Iris pigment epithelial cell (primary cell): ENCODE measurements at regions not wholly inside any gene's neighbourhood (a gene's known extent, or its start where the extent isn't known, plus 50 kb on each side); places are given as distances from the start of the nearest gene placed in this dataset.

Experiments used
- DNase-seq: peaks from one replicate; pipeline ENCODE4 v3.0.0-alpha.2; 2011; ENCODE audit warnings: low read depth

DNA sequence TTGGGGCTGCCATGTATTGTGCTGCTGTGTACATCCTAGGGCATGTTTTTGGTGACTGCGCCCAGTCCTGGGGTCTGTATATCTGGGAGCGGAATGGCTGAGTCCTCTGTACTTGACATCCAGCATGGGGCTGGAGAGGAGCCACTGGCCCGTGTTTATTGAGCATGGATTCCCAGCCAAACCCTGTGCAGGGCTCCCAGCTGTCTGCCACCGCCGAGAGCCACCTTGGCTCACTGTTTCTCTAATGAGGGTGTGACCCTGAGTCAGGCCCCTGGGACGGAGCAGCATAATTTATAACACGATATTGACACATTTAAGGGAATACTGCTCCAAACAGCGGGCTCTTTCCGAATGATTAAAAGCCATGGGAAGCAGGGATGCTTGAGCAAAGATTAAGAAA lies 211.5 kb upstream of the PWP1 start:
- DNase-seq, result no peak

DNA sequence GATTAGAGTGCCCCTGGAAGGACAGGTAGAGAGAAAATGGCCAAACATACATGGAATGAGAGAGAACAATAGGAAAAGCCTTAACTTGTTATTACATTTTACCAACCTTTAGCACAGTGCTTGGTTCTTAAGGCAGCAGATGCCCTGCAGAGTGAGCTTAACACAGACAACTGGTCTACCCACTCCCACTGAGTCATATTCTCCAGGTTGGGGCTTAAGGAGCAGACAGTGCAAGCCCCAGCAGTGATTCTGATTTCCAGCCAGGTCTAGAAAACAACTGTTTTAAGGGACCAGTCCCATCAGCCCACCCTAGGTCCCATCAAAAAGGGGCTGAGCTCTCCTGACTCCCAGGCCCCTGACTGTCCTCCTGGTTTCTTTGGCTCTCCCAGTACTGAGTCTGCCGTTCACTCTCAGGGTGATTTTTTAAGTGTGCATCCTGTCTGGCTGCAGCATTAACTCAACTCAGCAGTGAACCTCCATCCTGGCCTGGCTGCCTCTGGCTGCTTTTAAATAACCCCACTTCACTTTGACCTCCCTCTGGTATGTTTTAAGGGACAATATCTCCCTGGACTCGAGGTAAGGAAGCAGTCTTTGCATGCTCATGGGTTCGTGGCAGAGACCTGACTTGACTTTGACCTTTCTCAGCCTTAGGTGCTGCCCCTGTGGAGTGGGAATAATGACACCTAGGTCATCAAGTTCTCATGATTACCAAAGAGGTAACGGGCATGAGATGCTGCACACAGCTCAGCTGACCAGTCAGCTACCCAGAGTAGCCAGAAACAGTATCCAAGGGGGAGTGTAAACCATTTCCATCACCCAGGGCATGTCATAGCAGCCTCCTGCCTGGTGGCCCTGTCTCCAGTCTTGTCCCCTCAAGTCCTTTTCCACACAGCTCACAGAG lies 210.7 kb upstream of the PWP1 start:
- DNase-seq, result peak; percentile 42

DNA sequence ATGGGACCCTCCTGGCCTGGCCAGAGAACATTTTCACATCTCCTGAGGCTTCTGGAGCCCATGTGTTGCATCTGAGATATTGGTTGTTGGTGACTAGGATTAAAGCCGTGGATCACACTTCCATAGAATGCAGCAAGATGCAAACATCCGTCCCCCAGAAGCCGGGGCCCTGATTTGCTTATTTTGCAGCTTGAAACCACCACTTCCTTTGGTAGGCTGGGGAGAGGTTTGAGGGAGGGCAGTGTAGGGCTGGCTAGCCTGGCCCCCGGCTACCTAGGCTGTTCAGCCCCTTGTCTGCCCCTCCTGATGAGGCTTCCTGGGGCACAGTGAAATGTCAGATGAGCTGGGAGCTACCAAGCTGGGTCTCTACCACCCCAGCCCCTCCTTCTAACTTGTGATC lies 209.7 kb upstream of the PWP1 start:
- no peak for DNase-seq

DNA sequence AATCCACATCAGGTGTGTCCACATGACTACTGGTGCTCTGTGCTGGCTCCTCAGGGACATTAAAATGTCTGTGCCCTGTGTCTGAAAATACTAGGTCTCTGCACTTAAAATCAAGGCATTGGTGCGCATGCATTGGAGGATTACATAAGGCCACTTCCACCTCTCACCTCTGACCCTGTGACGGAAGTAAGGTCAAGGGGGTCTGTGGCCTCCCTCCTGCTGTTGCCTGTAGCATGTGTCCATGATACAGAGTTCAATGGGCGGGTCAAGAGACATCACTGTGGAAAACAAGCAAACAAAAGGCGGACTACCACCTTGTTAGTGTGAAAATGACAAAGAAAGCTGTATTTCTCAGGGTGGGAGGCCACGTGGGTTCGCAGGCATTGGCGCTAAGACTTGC lies 208.6 kb upstream of the PWP1 start:
- DNase-seq, result no peak

DNA sequence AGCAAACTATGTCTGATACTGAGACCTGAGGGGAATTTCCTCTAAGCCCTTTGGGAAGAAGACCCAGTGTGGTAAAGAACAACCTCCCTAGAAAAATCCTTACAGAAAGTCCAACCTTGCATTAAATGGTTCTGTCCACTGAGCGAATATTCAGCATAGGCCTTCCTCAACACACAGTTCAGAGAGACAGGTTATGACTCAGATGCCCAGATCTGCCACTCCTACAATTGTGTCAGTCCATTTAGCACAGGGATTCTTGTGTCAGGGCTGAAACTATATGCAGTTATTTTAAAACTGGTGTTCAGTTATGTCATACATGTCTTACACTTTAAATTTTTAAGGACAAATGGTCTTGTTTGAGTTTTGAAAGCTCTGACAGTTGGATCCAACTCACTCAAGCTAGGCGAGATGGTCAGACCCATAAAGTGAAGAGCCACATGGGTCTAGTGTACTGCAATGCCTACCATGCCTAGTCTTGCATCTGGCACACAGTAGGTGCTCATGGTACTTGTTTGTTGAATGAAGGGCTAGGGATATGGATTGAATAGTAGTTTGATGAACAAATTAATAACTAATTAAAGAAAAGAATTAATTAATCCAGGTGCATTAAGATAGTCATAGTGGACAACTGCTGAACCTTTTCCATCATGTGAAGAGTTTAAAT lies 207.5 kb upstream of the PWP1 start:
- DNase-seq, result peak; percentile 30

DNA sequence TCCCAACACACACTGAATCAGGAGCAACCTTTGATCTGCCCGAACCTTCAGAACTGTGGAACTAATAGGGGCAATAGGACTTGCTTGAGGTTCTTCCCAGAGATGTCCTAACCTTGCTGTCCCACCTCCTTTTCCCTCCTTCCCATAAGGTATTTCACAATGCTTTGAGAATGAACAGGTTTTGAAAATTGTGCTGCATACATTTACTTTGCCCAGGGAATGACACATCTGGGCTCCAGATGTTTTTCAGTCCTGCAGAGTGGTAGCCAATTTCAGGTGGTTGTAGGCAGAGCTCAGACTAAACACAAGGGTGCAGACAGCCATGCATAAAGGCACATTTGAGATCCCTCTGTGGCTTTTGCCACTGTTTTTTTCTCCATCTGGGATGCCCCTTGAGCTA lies 206.7 kb upstream of the PWP1 start:
- no peak for DNase-seq

DNA sequence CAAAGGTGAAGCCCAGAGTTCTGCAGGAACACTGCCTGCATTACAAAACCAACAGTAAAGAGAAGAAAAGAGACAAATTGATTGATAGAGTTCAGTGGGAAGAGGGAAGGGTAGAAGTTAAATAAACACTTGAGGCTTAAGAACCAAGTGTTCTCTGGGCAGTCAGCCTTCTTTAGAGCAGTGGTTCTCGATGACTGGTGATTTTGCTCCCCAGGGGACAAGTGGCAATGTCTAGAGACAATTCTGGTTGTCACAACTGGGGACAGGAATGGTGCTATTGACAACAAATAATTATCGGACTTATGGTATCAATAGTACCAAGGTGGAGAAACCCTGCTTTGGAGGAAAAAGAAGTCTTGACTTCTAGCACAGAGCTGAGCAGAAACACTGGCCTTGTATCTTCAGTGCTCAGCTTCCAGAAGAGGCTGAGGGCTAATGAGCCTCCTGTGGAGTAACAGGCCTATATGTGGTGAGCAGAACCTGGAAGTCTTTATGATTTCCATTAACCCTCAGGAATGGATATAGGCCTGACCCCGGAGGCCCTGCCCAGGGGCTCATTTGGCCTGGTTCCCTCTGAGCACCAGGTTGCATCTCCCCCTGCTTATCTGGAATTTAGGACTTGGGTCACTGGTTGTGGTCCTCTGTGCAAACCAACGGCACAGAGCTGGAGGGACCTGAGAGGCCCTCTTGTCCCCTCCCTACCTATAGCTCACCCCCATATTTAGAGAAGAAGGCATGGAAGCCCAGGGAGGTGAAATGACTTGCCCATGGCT lies 204.6 kb upstream of the PWP1 start:
- DNase-seq, result no peak

DNA sequence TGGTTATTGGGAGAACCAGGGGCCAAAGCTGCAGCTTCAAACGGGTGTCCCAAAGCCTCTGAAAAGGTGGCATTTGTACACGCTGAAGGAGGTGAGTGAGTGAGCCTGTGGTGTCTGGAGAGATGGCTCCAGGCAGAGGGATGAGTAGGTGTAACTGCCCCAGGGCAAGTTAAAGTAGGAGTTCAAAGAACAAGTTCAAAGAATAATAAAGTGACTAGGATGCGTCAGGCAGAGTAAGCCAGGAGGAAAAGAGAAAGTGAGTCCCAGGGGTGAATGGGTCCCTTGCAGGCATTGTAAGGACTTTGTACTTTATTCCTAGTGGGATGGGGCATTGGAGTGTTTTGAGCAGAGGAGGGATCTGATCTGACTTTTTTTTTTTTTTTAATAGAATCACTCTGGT lies 201.4 kb upstream of the PWP1 start:
- DNase-seq, result no peak

DNA sequence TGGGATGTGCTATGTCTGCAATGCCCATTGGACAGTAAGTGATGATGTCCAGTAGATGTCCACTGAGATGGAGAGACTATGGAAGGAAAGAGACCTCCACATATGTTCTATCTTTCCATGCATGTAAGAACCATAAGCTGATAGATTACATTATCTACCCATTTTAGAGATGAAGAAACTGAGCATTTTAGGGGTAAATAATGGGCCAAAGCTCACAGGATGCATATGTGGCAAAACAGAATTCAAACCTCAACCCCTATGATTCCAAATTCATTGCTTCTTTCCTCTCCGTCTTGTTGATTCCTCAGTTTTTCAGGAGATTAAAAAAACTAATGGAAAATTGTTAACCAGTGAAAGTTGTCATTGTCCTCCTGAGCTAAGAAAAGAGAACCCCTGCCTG lies 200.7 kb upstream of the PWP1 start:
- no peak for DNase-seq

DNA sequence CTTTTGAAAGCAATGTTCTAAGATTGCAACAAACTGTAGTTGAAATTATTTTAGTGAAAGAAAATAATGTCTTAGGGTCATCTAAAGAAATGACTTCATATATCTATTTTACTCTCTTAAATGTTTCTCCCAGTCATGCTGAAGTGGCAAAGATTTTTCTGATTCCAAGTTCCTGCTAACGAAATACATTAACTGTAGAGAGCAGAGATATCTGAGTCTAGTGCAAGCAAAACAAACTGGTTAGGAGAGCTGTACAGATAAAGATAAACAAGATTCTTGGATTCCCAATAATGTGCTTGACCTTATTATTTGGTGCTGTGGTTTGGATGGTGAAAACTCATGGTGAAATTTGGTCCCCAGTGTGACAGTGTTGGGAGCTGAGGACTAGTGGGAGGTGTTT lies 199.9 kb upstream of the PWP1 start:
- peak; percentile 49 for DNase-seq

DNA sequence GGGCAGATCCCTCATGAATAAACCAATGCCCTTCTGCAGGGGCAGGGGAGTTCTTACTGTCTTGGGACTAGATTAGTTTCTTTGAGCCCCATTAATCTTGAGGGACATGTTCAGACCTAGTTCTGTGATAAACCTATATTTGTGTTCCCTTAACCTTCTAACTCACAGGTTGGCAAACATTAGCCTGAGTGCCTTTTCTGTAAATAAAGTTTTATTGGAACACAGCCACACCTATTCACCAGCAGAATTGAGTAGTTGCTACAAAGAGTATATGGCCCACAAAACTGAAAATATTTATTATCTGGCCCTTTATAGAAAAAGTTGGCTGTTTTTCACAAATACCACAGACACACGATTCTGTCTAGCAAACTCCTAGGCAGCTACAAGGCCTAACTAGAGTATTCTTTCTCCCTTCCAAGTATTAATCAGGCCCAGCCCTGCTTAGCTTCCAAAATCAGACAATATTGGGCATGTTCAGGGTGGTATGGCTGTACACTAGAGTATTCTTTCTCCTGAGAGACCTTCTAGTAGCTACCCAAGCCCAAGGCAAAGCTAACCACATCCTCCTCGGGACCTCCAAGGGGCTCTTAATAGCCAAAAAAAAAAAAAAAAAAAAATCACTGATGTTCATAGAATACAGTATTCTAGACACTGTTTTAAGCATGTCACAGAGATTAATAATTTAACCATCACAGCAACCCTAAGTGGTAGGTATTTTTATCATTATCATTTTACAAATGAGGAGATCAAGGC lies 199.3 kb upstream of the PWP1 start:
- DNase-seq, result no peak

DNA sequence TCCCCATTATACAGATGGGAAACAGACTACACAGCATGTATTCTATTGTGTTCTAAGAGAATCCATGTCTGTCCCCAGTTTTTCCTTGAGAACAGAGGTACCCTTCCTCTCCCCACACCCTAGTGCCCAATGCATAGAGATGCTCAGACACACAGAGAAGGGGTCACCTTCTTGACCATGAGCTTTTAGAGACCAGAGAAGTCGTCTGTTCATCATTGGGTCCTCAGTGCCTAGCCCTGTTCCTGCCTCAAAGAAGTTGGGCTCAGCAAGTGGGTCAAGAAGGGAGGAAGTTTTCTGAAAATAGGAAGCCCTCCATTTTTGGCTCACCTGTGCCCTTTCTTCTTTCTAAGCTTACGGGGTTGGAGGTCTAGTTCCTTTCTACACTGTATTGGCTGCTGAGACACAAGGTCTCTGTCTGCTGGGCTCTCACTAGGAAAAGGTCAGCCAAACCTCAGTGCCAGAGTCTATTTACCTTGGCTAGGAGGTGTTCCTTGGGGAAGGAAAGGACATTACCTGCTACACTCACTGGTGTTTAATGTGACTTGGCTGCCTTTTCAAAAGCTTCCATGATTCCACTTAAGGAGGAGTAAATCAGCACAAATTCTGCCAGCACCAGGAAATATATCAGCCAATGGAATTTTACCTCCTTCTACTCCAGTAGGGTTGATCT lies 198.5 kb upstream of the PWP1 start:
- no peak for DNase-seq

DNA sequence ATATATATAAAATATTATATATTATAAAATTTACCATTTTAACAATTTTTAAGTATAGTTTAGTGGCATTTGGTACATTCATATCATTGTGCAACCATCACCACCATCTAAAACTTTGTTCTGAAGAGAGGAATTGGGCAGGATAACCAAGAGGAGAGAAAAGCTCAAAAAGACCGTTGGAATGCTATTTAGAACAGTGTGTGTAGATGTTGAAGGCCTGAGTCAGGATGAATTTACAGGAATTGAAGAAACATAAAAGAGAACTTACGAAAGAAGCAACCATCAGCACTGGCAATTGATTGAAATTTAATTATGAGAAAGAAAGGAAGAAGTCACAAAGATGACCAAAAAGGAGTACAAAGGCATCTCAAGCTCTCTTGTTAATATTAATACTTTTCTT lies 196.9 kb upstream of the PWP1 start:
- peak; percentile 74 for DNase-seq

DNA sequence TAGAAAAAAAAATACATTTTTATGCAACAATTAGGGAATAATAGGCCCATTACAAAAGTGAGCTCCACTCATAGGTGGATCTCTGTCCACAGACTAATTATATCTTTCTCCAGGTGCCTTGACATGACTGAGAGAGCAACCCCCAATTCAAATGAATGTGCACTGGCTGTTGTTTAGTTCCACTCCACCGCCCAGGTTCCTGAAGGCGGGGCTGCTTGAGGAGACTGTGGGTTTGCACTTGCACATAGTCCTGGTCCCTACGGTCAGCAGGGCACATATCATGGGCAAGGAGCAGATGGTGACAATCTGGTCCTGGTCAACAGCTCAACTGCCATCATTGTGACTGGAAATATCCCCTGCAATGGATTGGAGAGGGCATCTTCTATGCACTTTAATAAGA lies 195.6 kb upstream of the PWP1 start:
- DNase-seq, result no peak

DNA sequence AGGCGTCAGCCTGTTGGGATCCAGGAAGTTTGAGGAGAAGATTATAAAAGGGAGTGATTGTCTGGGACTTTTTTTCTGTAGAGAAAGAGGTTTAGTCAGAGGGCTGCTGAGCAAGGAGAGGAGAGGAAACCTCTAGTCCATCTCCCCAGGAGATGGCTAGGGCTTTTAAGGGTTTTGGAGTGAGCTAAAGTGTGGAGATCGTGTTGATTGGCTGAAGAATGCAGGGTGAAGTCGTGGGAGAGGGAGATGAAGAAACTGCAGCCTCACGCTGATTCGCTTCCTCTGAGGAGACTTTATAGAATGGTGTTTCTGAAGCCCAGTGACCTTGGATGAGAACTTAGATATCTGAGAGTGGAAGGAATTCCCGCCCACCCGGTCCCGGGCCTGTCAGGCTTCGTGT lies 193.7 kb upstream of the PWP1 start:
- DNase-seq, result peak; percentile 76

DNA sequence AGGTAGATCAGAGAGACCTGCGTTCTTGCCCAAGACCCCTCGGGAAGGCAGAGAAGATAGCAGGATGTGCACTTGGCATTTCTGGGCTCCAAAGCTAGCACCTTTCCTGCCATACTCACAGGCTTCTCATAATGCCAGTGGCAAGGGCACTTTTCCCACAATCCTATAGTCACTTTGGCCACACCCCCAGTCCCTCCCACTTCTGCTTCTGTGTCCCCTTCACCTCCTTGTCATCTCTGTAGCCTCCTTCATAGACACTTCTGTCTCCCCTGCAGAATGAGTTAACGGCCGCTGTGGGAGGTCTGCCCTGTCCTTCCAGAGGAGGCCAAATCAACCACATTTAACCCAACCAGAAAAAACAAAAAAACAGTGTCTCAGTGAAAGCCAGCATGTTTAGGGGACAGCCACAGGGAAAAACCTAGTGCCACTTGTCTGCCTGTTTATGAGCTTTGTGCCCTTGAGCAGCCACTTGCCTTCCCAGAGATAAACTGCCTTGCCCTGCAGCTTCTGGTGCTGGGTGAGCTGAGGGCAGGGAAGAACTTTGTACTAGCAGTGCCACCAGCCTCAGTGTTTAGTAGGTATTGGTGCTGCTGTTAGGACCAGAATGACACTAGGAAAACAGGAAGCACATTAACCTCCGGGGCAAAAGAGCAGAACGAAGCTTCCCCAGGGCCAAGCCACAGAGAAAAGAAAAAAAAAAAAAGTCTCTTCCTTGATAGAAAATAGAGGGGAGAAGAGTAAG lies 193.0 kb upstream of the PWP1 start:
- no peak for DNase-seq

DNA sequence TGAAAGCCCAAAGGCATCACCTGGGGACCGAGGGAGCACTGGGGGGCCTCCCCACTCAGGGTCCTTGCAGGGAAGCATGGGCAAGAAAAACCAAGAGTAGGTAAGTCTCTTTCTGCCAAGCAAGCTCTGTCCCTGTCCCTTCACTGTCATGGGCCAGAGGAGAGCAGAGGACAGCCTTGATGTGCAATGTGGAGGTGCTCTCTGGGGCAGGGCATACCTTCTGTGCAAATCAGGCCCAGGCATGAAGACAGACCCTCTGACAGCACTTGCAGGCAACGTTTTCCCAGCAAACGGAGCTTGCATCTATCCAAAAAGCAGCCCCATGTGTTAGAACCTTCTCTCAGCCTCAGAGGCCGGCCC lies 192.5 kb upstream of the PWP1 start:
- no peak for DNase-seq

DNA sequence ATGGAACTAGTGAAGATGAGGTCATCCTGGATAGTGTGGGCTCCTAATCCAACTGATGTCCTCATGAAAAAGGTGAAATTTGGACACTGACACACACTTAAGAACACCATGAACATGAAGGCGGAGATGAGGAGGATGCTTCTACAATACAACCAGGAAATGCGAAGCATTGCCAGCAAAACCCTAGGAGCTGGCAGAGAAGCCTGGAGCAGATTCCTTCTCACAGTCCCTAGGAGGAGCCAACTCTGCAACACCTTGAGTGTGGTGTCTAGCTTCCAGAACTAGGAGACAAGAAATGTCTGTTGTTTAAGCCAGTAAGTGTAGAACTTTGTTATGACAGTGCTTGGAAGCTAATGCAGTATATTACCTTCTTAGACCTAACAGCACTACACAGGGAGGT lies 191.9 kb upstream of the PWP1 start:
- DNase-seq, result no peak

DNA sequence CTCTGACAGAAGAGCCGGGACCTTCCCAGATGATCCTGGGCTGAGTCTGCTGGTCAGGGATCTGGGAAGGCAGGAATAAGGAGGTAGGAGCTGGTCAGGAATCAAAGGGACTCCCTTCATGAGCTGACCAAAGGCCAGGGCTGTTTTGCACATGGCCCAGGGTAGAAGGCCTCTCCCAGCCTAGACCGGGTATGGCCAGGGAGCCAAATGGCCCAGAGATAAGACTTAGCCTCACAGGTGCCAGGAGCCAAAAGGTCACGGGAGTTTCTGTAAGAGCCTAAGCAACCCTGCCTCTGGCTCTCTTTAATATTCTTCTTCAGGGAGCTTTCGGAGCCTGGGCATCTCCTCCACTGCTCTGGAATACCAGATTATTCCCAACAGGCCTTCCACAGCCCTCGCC lies 191.3 kb upstream of the PWP1 start:
- DNase-seq, result no peak

DNA sequence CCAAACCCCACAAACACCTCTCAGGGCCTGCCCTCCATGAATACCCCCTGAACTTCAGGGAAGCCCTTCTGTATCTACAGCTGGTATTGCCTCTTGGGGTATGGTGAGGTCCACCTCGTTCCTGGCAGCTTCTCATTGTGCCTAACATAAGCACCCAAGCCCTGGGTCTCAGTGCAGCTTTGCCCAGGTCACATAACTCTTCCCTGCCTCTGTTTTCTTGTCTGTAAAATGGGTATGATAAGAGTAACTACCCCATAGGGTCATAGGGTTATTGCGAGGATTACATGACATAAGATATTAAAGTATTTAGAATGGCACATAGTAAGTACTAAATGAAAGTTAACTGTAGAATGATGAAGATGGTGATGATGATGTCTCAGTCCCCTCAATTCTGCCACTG lies 190.0 kb upstream of the PWP1 start:
- no peak for DNase-seq

DNA sequence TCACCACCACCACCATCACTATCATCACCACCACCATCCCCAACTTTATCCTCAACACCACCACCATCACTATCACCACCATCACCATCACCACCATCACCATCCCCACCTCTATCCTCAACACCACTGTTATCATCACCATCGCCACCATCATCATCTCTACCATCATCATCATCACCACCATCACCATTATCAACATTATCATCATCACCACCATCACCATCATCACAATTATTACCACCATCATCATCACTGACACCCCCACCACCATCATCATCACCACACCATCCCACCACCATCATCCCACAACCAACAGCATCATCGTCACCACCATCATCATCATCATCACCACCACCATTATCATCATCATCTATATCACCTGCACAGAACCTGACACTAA lies 188.4 kb upstream of the PWP1 start:
- DNase-seq, result no peak
